ENCODE measurements at regions not wholly inside any gene's neighbourhood (a gene's known extent, or its start where the extent isn't known, plus 50 kb on each side); places are given as distances from the start of the nearest gene placed in this dataset.

GRCh38 chr11:70010774-70011173, 67.3 kb upstream of the ANO1 start:
- in situ Hi-C loops (cut with MboI; ENCODE audit: low sequenced_read_pairs) = no loop called here

DNA sequence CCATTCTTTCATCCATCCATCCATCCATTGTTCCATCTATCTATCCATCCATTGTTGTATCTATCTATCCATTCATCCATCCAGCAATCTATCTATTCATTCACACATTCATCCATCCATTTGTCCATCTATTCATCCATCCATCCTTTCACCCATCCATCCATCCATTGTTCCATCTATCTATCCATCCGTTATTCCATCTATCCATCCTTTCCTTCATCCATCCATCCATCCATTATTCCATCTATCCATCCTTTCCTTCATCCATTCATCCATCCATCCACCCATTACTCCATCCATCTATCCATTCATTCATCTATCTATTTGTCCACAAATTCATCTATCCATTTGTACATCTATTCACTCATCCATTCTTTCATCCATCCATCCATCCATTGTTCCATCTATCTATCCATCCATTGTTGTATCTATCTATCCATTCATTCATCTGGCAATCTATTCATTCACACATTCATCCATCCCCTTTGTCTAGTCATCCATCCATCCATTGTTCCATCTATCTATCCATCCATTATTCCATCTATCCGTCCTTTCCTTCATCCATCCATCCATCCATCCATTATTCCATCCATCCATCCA, 65.9 kb upstream of the ANO1 start:
- in situ Hi-C loops (cut with MboI; ENCODE audit: low sequenced_read_pairs) = no loop called here

- in situ Hi-C loops (cut with MboI; ENCODE audit: low sequenced_read_pairs) = no loop called here
These were observed 63.8 kb upstream of the ANO1 start for GRCh38 chr11:70014291-70014690.

- in situ Hi-C loops (cut with MboI; ENCODE audit: low sequenced_read_pairs) = no loop called here
These were observed 61.3 kb upstream of the ANO1 start for GRCh38 chr11:70016666-70017367.

DNA sequence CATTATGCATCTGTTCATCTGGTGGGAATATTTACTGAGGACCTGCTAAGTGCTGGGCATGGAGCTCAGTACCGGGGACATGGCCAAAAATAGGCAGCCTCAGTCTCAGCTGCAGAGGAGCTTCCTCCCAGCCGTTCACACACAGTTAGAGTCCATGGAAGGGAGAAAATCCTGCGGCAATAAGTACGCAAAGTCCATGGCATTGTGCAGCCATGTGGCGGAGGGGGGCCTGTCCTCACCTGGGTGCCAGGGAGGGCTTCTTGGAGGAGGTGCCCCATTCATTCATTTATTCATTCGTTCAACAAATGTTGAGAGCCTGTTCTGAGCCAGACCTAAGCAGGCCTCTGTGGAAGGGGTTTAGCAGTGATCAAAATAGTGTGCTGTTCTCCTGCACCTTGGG, 59.3 kb upstream of the ANO1 start:
- in situ Hi-C loops (cut with MboI; ENCODE audit: low sequenced_read_pairs) = no loop called here

GRCh38 chr11:70019576-70020011, 58.5 kb upstream of the ANO1 start:
- in situ Hi-C loops (cut with MboI; ENCODE audit: low sequenced_read_pairs) = no loop called here

GRCh38 chr11:70020336-70021214, 57.5 kb upstream of the ANO1 start:
- in situ Hi-C loops (cut with MboI; ENCODE audit: low sequenced_read_pairs) = no loop called here

DNA sequence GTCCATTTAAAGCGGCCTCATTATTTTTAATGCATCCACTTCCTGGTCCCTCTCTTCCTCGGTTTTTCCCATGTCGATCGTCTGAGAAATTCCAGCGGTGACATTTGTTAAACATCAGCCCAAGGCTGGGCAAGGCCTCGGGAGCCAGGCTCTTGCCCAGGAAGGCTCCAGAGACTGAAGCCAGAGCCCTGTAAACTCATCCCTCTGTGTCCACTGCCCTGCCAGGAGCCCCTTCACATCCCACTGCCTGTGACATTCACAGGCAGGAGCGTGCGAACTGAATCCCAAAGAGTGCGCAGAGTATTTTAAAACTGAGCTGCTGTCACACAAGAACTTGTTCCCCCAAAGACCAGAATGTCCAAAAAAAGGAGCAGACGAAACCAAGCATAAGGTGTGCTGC, 56.5 kb upstream of the ANO1 start:
- in situ Hi-C loops (cut with MboI; ENCODE audit: low sequenced_read_pairs) = no loop called here

GRCh38 chr11:70024036-70024772, 53.9 kb upstream of the ANO1 start:
- in situ Hi-C loops (cut with MboI; ENCODE audit: low sequenced_read_pairs) = no loop called here

GRCh38 chr11:70024773-70025045, 53.4 kb upstream of the ANO1 start:
- in situ Hi-C loops (cut with MboI; ENCODE audit: low sequenced_read_pairs) = no loop called here

DNA sequence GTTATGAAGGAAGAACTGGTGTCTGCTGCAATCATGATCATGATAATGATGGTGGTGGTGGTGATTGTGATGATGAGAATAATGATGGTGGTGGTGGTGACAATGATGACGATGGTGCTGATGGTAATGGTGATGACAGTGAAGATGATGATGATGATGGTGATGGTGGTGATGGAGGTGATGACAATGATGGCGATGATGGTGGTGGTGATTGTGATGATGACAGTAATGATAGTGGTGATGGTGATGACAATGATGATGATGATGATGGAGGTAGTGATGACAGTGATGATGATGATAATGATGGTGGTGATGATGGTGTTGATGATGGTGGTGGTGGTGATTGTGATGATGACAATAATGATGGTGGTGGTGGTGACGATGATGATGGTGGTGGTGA, 52.8 kb upstream of the ANO1 start:
- in situ Hi-C loops (cut with MboI; ENCODE audit: low sequenced_read_pairs) = no loop called here

- in situ Hi-C loops (cut with MboI; ENCODE audit: low sequenced_read_pairs) = no loop called here
These were observed 52.1 kb upstream of the ANO1 start for GRCh38 chr11:70026012-70026411.

GRCh38 chr11:70026726-70027125, 51.4 kb upstream of the ANO1 start:
- in situ Hi-C loops (cut with MboI; ENCODE audit: low sequenced_read_pairs) = no loop called here

DNA sequence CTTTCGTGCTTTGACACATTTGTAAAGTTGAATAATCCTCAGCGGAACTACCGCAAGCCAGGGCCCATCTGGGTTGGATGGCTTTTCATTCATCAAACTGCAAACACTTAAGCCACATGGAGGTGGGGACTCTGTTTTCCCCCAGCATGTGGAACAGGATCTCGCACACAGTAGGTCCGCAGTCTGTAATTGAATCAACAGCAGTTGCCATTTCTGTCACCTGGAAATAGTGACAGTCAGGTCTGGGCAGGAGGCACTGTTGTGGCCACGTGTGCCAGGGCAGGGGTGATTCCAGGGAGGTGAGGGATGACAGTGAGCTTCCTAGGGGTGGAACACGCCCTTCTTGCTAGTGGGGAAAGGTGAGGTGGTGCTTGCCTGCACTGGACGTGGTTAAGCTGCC, 50.7 kb upstream of the ANO1 start:
- in situ Hi-C loops (cut with MboI; ENCODE audit: low sequenced_read_pairs) = no loop called here

DNA sequence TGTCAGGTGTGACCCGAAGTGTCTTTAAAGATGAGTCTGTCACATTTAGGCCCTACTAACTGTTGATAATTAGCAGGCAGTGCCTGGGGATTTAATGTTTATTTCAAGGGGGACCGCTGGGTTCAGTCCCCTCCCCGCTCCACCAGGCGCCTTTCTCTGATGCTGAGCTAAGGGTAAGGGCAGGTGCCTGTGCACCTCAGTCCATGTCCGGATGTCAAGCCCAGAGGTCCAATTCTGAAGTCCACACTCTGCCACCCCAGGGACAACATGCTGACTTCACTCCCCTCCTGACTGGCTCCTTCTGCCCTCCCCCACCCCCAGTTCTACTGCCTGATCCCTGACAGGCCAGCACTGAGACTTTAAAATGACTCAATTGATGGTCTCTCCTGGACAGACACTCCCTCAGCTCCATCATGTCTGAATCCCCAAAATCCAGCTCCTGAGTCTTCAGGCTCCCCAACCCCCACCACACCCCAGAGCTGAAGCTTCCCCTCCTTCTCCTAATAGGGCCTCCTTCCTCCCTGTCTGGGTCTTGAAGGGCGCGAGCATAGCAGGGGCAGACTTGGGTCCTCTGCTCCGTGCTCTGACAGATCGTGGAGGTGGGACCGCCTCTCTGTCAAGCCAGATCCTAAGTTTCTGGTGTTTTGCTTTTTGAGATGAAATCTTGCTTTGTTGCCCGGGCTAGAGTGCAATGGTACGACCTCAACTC, 49.8 kb upstream of the ANO1 start:
- in situ Hi-C loops (cut with MboI; ENCODE audit: low sequenced_read_pairs) = no loop called here

Data from HL-60/S4 (cell line).